ENCODE measurements at regions not wholly inside any gene's neighbourhood (a gene's known extent, or its start where the extent isn't known, plus 50 kb on each side); places are given as distances from the start of the nearest gene placed in this dataset.

- no TSS peak for BruUV-seq (replicated peaks)
- POLR2A ChIA-PET = no interaction called here
These were observed 155.2 kb downstream of the FBLN2 start for GRCh38 chr3:13704174-13704573.

More at GRCh38 chr3:13704174-13704573, 155.2 kb downstream of the FBLN2 start:
- H3K4me3 ChIP-seq (replicated peaks in 1 of 3; ENCODE audit: insufficient read depth in 1 of 3, low read depth in 1 of 3, low read length in 3 of 3) = no peak overlapping the region
- H3K9me3 ChIP-seq (replicated peaks; ENCODE audit: control insufficient read depth, insufficient read depth, low read length) = no peaks in the 10 kb centered on the region
- H2AFZ ChIP-seq (ENCODE audit: low read depth, low read length) = no peak overlapping the region
- intact Hi-C loops (cut with micrococcal nuclease) = no loop called here
- no peak overlapping the region for H3K4me2 ChIP-seq (ENCODE audit: insufficient read depth, low read length)
- CTCF ChIA-PET = no interaction called here
- no peaks in the 10 kb centered on the region for H3K27me3 ChIP-seq (ENCODE audit: control insufficient read depth in 2 of 2, insufficient read depth in 2 of 2, low read length in 2 of 2)
- H3K9me1 ChIP-seq (replicated peaks; ENCODE audit: control insufficient read depth, extremely low read depth, insufficient read depth, low read length) = no peaks in the 10 kb centered on the region
- DNase-seq (ENCODE audit: low read depth, low spot score) (no peak), FAIRE-seq (no peak)
- H3K9ac ChIP-seq (replicated peaks; ENCODE audit: extremely low read depth, insufficient read depth, low read length) = no peak overlapping the region
- H4K20me1 ChIP-seq (replicated peaks; ENCODE audit: control insufficient read depth, extremely low read depth, insufficient read depth, low read length) = no peaks in the 10 kb centered on the region
- TF ChIP-seq, protein P1, sequence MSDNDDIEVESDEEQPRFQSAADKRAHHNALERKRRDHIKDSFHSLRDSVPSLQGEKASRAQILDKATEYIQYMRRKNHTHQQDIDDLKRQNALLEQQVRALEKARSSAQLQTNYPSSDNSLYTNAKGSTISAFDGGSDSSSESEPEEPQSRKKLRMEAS (IDR thresholded peaks at IDR 0.05; ENCODE audit: insufficient read depth, insufficient read length) = no peak
- TF ChIP-seq POLR2A (IDR thresholded peaks at IDR 0.05; ENCODE audit: low read depth, low read length) (no peak), CTCF (IDR thresholded peaks at IDR 0.05; ENCODE audit: extremely low read depth in 1 of 2, insufficient read depth in 1 of 2, low read depth in 1 of 2, low read length in 2 of 2) (no peak), JUN (IDR thresholded peaks at IDR 0.05; ENCODE audit: borderline replicate concordance, insufficient read depth, insufficient read length, low read depth) (no peak), MYC (IDR thresholded peaks at IDR 0.05; ENCODE audit: low read depth, low read length) (no peak), EZH2 (IDR thresholded peaks at IDR 0.05; ENCODE audit: borderline replicate concordance, low read depth, low read length, severe bottlenecking) (no peak), POLR2AphosphoS5 (IDR thresholded peaks at IDR 0.05; ENCODE audit: insufficient read depth, low read depth, low read length) (no peak), FOS (IDR thresholded peaks at IDR 0.05; ENCODE audit: borderline replicate concordance, insufficient read depth, low read length) (no peak), GATA2 (IDR thresholded peaks at IDR 0.05; ENCODE audit: insufficient read depth, insufficient read length, low read depth, low read length) (no peak)
- dilution Hi-C loops (cut with MboI; ENCODE audit: extremely low pct_ligation_motif_present, low sequenced_read_pairs) = no loop called here
- no peak overlapping the region for H3K27ac ChIP-seq (ENCODE audit: insufficient read depth, low read depth, low read length)
- H3K4me1 ChIP-seq (ENCODE audit: control insufficient read depth, extremely low read depth, insufficient read depth, low read length) = no peaks in the 10 kb centered on the region
- no peaks in the 10 kb centered on the region for H3K36me3 ChIP-seq (ENCODE audit: control insufficient read depth in 2 of 2, extremely low read depth in 1 of 2, insufficient read depth in 2 of 2, low read length in 2 of 2)
- H3K79me2 ChIP-seq (ENCODE audit: control insufficient read depth, insufficient read depth, low read length) = no peaks in the 10 kb centered on the region

Measured in endothelial cell of umbilical vein (primary cell).